GM12878 (cell line): ENCODE measurements at regions not wholly inside any gene's neighbourhood (a gene's known extent, or its start where the extent isn't known, plus 50 kb on each side); places are given as distances from the start of the nearest gene placed in this dataset.

Source experiments
- ATAC-seq: fragments of 200-7000 bp; cut with Tn5 transposase; 3 replicates; pipeline ENCODE4 v1.9.1; 2020; ENCODE audit warnings: mild to moderate bottlenecking, moderate library complexity
- BruUV-seq: library from RNA; stranded (reverse); fragments of 400-500 nt; replicated peaks from 2 replicates; lab custom pipeline; 2021; lab: Mats Ljungman, UMichigan
- CTCF ChIA-PET: fragments of 300-600 bp; sonication (Branson Sonifier 250); formaldehyde crosslinking; extraction: SDS; loops from one replicate; lab custom pipeline; 2021; ENCODE audit warnings: inconsistent platforms; lab: Yijun Ruan, JAX
- POLR2A ChIA-PET: fragments of 350-600 bp; formaldehyde crosslinking; extraction: SDS; loops from one replicate; lab custom pipeline; 2021; ENCODE audit warnings: inconsistent platforms; lab: Charles Lee
- RAD21 ChIA-PET: fragments of 300-600 bp; sonication (Branson Sonifier 250); formaldehyde crosslinking; loops from one replicate; lab custom pipeline; 2023; ENCODE audit warnings: antibody characterized with exemption; ENCODE audit not compliant: unreplicated experiment; lab: Charles Lee
- SMC1A ChIA-PET: fragments of 300-600 bp; sonication (Branson Sonifier 250); formaldehyde crosslinking; loops from one replicate; lab custom pipeline; 2023; ENCODE audit not compliant: unreplicated experiment, uncharacterized antibody; lab: Charles Lee
- DNase-seq: peaks from one replicate; pipeline ENCODE4 v3.0.0-alpha.2; 2011; ENCODE audit warnings: low read depth, low spot score
- FAIRE-seq: peaks from 3 replicates; lab custom pipeline; 2011; peaks lifted over from hg19 to GRCh38; lab: Jason Lieb, UNC
- H2AFZ ChIP-seq: 2 replicates; pipeline ENCODE4 v1.6.0; 2011; ENCODE audit warnings: low read depth, low read length, control low read depth; ENCODE audit not compliant: control insufficient read depth
- H3K27ac ChIP-seq: 2 replicates; pipeline ENCODE4 v1.5.1; 2011; ENCODE audit warnings: control low read depth; ENCODE audit not compliant: control insufficient read depth, insufficient read depth
- H3K27me3 ChIP-seq, 2 experiments: replicated peaks in 1 of 2; 2 replicates each; pipeline versions ENCODE4 v1.6.0 to v1.6.1; 2011; ENCODE audit warnings: low read length in 1 of 2; ENCODE audit not compliant: control insufficient read depth in 2 of 2, insufficient read depth in 2 of 2
- H3K36me3 ChIP-seq, 2 experiments: 2 replicates each; pipeline ENCODE4 v1.5.1; 2011; ENCODE audit warnings: low read length in 1 of 2; ENCODE audit not compliant: control insufficient read depth in 2 of 2, insufficient read depth in 2 of 2
- H3K4me1 ChIP-seq: 2 replicates; pipeline ENCODE4 v1.6.1; 2011; ENCODE audit warnings: mild to moderate bottlenecking, low read length, moderate library complexity, mixed read lengths; ENCODE audit not compliant: control insufficient read depth, insufficient read depth
- H3K4me2 ChIP-seq: 2 replicates; pipeline ENCODE4 v1.6.0; 2011; ENCODE audit warnings: control low read depth; ENCODE audit not compliant: control insufficient read depth, insufficient read depth
- H3K4me3 ChIP-seq: fragments of 200-600 bp; sonication (generic); 2 replicates; pipeline ENCODE4 v1.5.1; 2016
- H3K79me2 ChIP-seq: 2 replicates; pipeline ENCODE4 v1.6.0; 2011; ENCODE audit warnings: low read length; ENCODE audit not compliant: control insufficient read depth, insufficient read depth
- H3K9ac ChIP-seq: 2 replicates; pipeline ENCODE4 v1.8.0; 2011; ENCODE audit warnings: low read length, control low read depth, mixed read lengths; ENCODE audit not compliant: control insufficient read depth, insufficient read depth
- H3K9me3 ChIP-seq: replicated peaks from 3 replicates; pipeline ENCODE4 v1.5.1; 2011; ENCODE audit warnings: mild to moderate bottlenecking, low read length; ENCODE audit not compliant: control insufficient read depth, insufficient read depth
- H4K20me1 ChIP-seq: 2 replicates; pipeline ENCODE4 v1.6.0; 2011; ENCODE audit not compliant: control insufficient read depth, insufficient read depth
- ATF7 ChIP-seq: fragments of 450-650 bp; IDR thresholded peaks from 2 replicates; pipeline ENCODE4 v1.6.1; 2016; ENCODE audit warnings: low read depth, mild to moderate bottlenecking
- BRCA1 ChIP-seq: IDR thresholded peaks from 2 replicates; pipeline ENCODE4 v1.6.1; 2011; ENCODE audit warnings: low read depth, low read length, improper control_type of control experiment
- CBFB ChIP-seq: IDR thresholded peaks from 2 replicates; pipeline ENCODE4 v1.6.1; 2016; ENCODE audit warnings: antibody characterized with exemption, low read depth
- FOXK2 ChIP-seq: fragments of 450-650 bp; IDR thresholded peaks from 2 replicates; pipeline ENCODE4 v1.6.1; 2017; ENCODE audit warnings: mild to moderate bottlenecking, moderate library complexity
- GATAD2B ChIP-seq: fragments of 450-650 bp; conservative IDR thresholded peaks from 2 replicates; pipeline ENCODE4 v1.6.1; 2017; ENCODE audit warnings: low read depth, mild to moderate bottlenecking, moderate library complexity
- NBN ChIP-seq: fragments of 450-650 bp; IDR thresholded peaks from 2 replicates; pipeline ENCODE4 v1.6.1; 2016
- POLR2AphosphoS2 ChIP-seq: IDR thresholded peaks from 2 replicates; pipeline ENCODE4 v1.6.1; 2011; ENCODE audit warnings: low read depth, mild to moderate bottlenecking, low read length, improper control_type of control experiment, moderate library complexity
- RFX5 ChIP-seq: IDR thresholded peaks from 2 replicates; pipeline ENCODE4 v1.6.1; 2011; ENCODE audit warnings: low read depth, low read length, improper control_type of control experiment
- RUNX3 ChIP-seq: IDR thresholded peaks from 2 replicates; pipeline ENCODE4 v1.6.1; 2012; ENCODE audit warnings: low read length, inconsistent platforms
- SMARCA5 ChIP-seq: fragments of 450-650 bp; IDR thresholded peaks from 2 replicates; pipeline ENCODE4 v1.6.1; 2017; ENCODE audit warnings: mild to moderate bottlenecking
- SMC3 ChIP-seq: IDR thresholded peaks from 2 replicates; pipeline ENCODE4 v1.6.1; 2011; ENCODE audit warnings: low read length, improper control_type of control experiment, borderline replicate concordance
- SREBF1 ChIP-seq: IDR thresholded peaks from 2 replicates; pipeline ENCODE4 v1.6.1; 2012; ENCODE audit warnings: mild to moderate bottlenecking, low read length
- TCF12 ChIP-seq: IDR thresholded peaks from 2 replicates; pipeline ENCODE4 v1.6.1; 2011; ENCODE audit warnings: low read depth, mild to moderate bottlenecking, low read length
- WGBS: methylation state at CpG from one replicate; pipeline ENCODE4 v1.1.6; 2016; ENCODE audit warnings: low lambda C conversion rate; ENCODE audit not compliant: insufficient replicate concordance, insufficient coverage; ENCODE audit errors: missing lambda C conversion rate; 5-methylcytosine and 5-hydroxymethylcytosine counted together
- in situ Hi-C: fragments of 300-500 bp; cut with MboI; formaldehyde crosslinking; loops from 9 replicates; pipeline ENCODE4 v1.14.3; 2018; ENCODE audit warnings: mixed read lengths
- intact Hi-C: fragments of 100-400 bp; cut with micrococcal nuclease; formaldehyde crosslinking; loops from one replicate; pipeline ENCODE4 v1.14.2; 2022; ENCODE audit not compliant: unreplicated experiment
- TF ChIP-seq, protein P1 (sequence below): fragments of 450-650 bp; IDR thresholded peaks from 2 replicates; pipeline ENCODE4 v1.6.1; 2017; ENCODE audit warnings: low read depth, mild to moderate bottlenecking, moderate library complexity
- TF ChIP-seq, protein P2 (sequence below): fragments of 450-650 bp; formaldehyde crosslinking; IDR thresholded peaks from 2 replicates; pipeline ENCODE4 v1.5.0; 2022; ENCODE audit warnings: mild to moderate bottlenecking, missing genetic modification characterization
- TF ChIP-seq, protein P3 (sequence below): fragments of 450-650 bp; IDR thresholded peaks from 2 replicates; pipeline ENCODE4 v1.6.1; 2017; ENCODE audit warnings: mild to moderate bottlenecking

DNA sequence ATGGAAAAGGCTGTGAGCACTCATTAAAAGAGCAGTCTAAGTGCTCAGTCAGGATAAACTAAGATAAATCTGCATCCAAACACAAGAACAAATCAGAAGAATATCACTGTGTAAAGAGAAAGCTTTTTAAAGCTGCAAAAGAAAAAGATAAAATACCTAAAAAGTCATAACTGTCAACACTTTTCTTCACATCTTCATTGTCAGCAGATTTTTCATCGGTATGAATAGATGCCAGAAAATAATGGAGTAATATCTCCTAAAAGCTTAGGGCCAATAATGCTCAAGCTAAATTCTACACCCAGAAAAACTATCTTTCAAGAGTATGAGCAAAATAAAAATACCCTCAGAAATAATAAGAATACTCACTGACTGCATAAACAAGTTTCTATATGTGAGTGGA, 54.0 kb upstream of the PALMD start:
- POLR2A ChIA-PET, result no interaction called here
- Histone ChIP-seq H3K4me1 (no peaks in the 10 kb centered on the region), H2AFZ (no peak overlapping the region), H3K9ac (no peak overlapping the region), H3K4me3 (no peak overlapping the region), H4K20me1 (no peaks in the 10 kb centered on the region), H3K9me3 (no peaks in the 10 kb centered on the region), H3K27me3 (peaks cover 1 to 3% of the 10 kb centered on the region in 2 experiments; a peak in 2 of 4 replicates), H3K36me3 (no peaks in the 10 kb centered on the region), H3K4me2 (no peak overlapping the region), H3K79me2 (no peaks in the 10 kb centered on the region), H3K27ac (no peak overlapping the region)
- CTCF ChIA-PET, result no interaction called here
- ATAC-seq (no peak), FAIRE-seq (no peak), DNase-seq (no peak)
- BruUV-seq, result no TSS peak
- WGBS, result 40% methylated on average over 1 of the region's 1 CpG
- intact Hi-C loops (no loop called here), in situ Hi-C loops (no loop called here)
- RAD21 ChIA-PET, result no interaction called here
- TF ChIP-seq POLR2AphosphoS2 (no peak), NBN (no peak), RUNX3 (no peak), BRCA1 (no peak), CBFB (no peak), RFX5 (no peak), GATAD2B (no peak), SMC3 (no peak), SREBF1 (no peak), FOXK2 (no peak), ATF7 (no peak), TCF12 (no peak), SMARCA5 (no peak)
- TF ChIP-seq, protein P1, sequence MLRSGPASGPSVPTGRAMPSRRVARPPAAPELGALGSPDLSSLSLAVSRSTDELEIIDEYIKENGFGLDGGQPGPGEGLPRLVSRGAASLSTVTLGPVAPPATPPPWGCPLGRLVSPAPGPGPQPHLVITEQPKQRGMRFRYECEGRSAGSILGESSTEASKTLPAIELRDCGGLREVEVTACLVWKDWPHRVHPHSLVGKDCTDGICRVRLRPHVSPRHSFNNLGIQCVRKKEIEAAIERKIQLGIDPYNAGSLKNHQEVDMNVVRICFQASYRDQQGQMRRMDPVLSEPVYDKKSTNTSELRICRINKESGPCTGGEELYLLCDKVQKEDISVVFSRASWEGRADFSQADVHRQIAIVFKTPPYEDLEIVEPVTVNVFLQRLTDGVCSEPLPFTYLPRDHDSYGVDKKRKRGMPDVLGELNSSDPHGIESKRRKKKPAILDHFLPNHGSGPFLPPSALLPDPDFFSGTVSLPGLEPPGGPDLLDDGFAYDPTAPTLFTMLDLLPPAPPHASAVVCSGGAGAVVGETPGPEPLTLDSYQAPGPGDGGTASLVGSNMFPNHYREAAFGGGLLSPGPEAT, result no peak
- TF ChIP-seq, protein P2, sequence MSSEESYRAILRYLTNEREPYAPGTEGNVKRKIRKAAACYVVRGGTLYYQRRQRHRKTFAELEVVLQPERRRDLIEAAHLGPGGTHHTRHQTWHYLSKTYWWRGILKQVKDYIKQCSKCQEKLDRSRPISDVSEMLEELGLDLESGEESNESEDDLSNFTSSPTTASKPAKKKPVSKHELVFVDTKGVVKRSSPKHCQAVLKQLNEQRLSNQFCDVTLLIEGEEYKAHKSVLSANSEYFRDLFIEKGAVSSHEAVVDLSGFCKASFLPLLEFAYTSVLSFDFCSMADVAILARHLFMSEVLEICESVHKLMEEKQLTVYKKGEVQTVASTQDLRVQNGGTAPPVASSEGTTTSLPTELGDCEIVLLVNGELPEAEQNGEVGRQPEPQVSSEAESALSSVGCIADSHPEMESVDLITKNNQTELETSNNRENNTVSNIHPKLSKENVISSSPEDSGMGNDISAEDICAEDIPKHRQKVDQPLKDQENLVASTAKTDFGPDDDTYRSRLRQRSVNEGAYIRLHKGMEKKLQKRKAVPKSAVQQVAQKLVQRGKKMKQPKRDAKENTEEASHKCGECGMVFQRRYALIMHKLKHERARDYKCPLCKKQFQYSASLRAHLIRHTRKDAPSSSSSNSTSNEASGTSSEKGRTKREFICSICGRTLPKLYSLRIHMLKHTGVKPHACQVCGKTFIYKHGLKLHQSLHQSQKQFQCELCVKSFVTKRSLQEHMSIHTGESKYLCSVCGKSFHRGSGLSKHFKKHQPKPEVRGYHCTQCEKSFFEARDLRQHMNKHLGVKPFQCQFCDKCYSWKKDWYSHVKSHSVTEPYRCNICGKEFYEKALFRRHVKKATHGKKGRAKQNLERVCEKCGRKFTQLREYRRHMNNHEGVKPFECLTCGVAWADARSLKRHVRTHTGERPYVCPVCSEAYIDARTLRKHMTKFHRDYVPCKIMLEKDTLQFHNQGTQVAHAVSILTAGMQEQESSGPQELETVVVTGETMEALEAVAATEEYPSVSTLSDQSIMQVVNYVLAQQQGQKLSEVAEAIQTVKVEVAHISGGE (CRISPR knock-in tag), result no peak
- TF ChIP-seq, protein P3, sequence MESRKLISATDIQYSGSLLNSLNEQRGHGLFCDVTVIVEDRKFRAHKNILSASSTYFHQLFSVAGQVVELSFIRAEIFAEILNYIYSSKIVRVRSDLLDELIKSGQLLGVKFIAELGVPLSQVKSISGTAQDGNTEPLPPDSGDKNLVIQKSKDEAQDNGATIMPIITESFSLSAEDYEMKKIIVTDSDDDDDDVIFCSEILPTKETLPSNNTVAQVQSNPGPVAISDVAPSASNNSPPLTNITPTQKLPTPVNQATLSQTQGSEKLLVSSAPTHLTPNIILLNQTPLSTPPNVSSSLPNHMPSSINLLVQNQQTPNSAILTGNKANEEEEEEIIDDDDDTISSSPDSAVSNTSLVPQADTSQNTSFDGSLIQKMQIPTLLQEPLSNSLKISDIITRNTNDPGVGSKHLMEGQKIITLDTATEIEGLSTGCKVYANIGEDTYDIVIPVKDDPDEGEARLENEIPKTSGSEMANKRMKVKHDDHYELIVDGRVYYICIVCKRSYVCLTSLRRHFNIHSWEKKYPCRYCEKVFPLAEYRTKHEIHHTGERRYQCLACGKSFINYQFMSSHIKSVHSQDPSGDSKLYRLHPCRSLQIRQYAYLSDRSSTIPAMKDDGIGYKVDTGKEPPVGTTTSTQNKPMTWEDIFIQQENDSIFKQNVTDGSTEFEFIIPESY, result no peak
- SMC1A ChIA-PET, result no interaction called here
